GM12878 (cell line): ENCODE measurements at regions not wholly inside any gene's neighbourhood (a gene's known extent, or its start where the extent isn't known, plus 50 kb on each side); places are given as distances from the start of the nearest gene placed in this dataset.

Source experiments
- ATAC-seq: fragments of 200-7000 bp; cut with Tn5 transposase; 3 replicates; pipeline ENCODE4 v1.9.1; 2020; ENCODE audit warnings: mild to moderate bottlenecking, moderate library complexity
- BruUV-seq: library from RNA; stranded (reverse); fragments of 400-500 nt; replicated peaks from 2 replicates; lab custom pipeline; 2021; lab: Mats Ljungman, UMichigan
- CTCF ChIA-PET: fragments of 300-600 bp; sonication (Branson Sonifier 250); formaldehyde crosslinking; extraction: SDS; loops from one replicate; lab custom pipeline; 2021; ENCODE audit warnings: inconsistent platforms; lab: Yijun Ruan, JAX
- POLR2A ChIA-PET: fragments of 350-600 bp; formaldehyde crosslinking; extraction: SDS; loops from one replicate; lab custom pipeline; 2021; ENCODE audit warnings: inconsistent platforms; lab: Charles Lee
- RAD21 ChIA-PET: fragments of 300-600 bp; sonication (Branson Sonifier 250); formaldehyde crosslinking; loops from one replicate; lab custom pipeline; 2023; ENCODE audit warnings: antibody characterized with exemption; ENCODE audit not compliant: unreplicated experiment; lab: Charles Lee
- SMC1A ChIA-PET: fragments of 300-600 bp; sonication (Branson Sonifier 250); formaldehyde crosslinking; loops from one replicate; lab custom pipeline; 2023; ENCODE audit not compliant: unreplicated experiment, uncharacterized antibody; lab: Charles Lee
- DNase-seq: peaks from one replicate; pipeline ENCODE4 v3.0.0-alpha.2; 2011; ENCODE audit warnings: low read depth, low spot score
- FAIRE-seq: peaks from 3 replicates; lab custom pipeline; 2011; peaks lifted over from hg19 to GRCh38; lab: Jason Lieb, UNC
- H2AFZ ChIP-seq: 2 replicates; pipeline ENCODE4 v1.6.0; 2011; ENCODE audit warnings: low read depth, low read length, control low read depth; ENCODE audit not compliant: control insufficient read depth
- H3K27ac ChIP-seq: 2 replicates; pipeline ENCODE4 v1.5.1; 2011; ENCODE audit warnings: control low read depth; ENCODE audit not compliant: control insufficient read depth, insufficient read depth
- H3K27me3 ChIP-seq, 2 experiments: replicated peaks in 1 of 2; 2 replicates each; pipeline versions ENCODE4 v1.6.0 to v1.6.1; 2011; ENCODE audit warnings: low read length in 1 of 2; ENCODE audit not compliant: control insufficient read depth in 2 of 2, insufficient read depth in 2 of 2
- H3K36me3 ChIP-seq, 2 experiments: 2 replicates each; pipeline ENCODE4 v1.5.1; 2011; ENCODE audit warnings: low read length in 1 of 2; ENCODE audit not compliant: control insufficient read depth in 2 of 2, insufficient read depth in 2 of 2
- H3K4me1 ChIP-seq: 2 replicates; pipeline ENCODE4 v1.6.1; 2011; ENCODE audit warnings: mild to moderate bottlenecking, low read length, moderate library complexity, mixed read lengths; ENCODE audit not compliant: control insufficient read depth, insufficient read depth
- H3K4me2 ChIP-seq: 2 replicates; pipeline ENCODE4 v1.6.0; 2011; ENCODE audit warnings: control low read depth; ENCODE audit not compliant: control insufficient read depth, insufficient read depth
- H3K4me3 ChIP-seq: fragments of 200-600 bp; sonication (generic); 2 replicates; pipeline ENCODE4 v1.5.1; 2016
- H3K79me2 ChIP-seq: 2 replicates; pipeline ENCODE4 v1.6.0; 2011; ENCODE audit warnings: low read length; ENCODE audit not compliant: control insufficient read depth, insufficient read depth
- H3K9ac ChIP-seq: 2 replicates; pipeline ENCODE4 v1.8.0; 2011; ENCODE audit warnings: low read length, control low read depth, mixed read lengths; ENCODE audit not compliant: control insufficient read depth, insufficient read depth
- H3K9me3 ChIP-seq: replicated peaks from 3 replicates; pipeline ENCODE4 v1.5.1; 2011; ENCODE audit warnings: mild to moderate bottlenecking, low read length; ENCODE audit not compliant: control insufficient read depth, insufficient read depth
- H4K20me1 ChIP-seq: 2 replicates; pipeline ENCODE4 v1.6.0; 2011; ENCODE audit not compliant: control insufficient read depth, insufficient read depth
- ATF7 ChIP-seq: fragments of 450-650 bp; IDR thresholded peaks from 2 replicates; pipeline ENCODE4 v1.6.1; 2016; ENCODE audit warnings: low read depth, mild to moderate bottlenecking
- BCL11A ChIP-seq: IDR thresholded peaks from 2 replicates; pipeline ENCODE4 v1.6.1; 2011; ENCODE audit warnings: low read depth, low read length
- CBFB ChIP-seq: IDR thresholded peaks from 2 replicates; pipeline ENCODE4 v1.6.1; 2016; ENCODE audit warnings: antibody characterized with exemption, low read depth
- CBX5 ChIP-seq: sonication (generic); IDR thresholded peaks from 2 replicates; pipeline ENCODE4 v1.6.1; 2016; ENCODE audit warnings: low read depth, moderate library complexity, mild to moderate bottlenecking, inconsistent platforms
- CEBPB ChIP-seq, 2 experiments: fragments of 150-350 bp in 1 of 2; IDR thresholded peaks; 2 replicates each; pipeline ENCODE4 v1.6.1; 2012 to 2014; ENCODE audit warnings: low read depth in 2 of 2, low read length in 2 of 2, borderline replicate concordance in 1 of 2, inconsistent platforms in 1 of 2
- EZH2 ChIP-seq: IDR thresholded peaks from 2 replicates; pipeline ENCODE4 v1.6.1; 2012; ENCODE audit warnings: low read depth, mild to moderate bottlenecking, control low read depth, inconsistent platforms, low read length, borderline replicate concordance; ENCODE audit not compliant: control insufficient read depth
- HDGF ChIP-seq: fragments of 450-650 bp; IDR thresholded peaks from 2 replicates; pipeline ENCODE4 v1.6.1; 2016; ENCODE audit warnings: antibody characterized with exemption
- JUND ChIP-seq: IDR thresholded peaks from 2 replicates; pipeline ENCODE4 v1.6.1; 2012; ENCODE audit warnings: low read depth, mild to moderate bottlenecking, low read length, improper control_type of control experiment, moderate library complexity
- MYB ChIP-seq: fragments of 150-350 bp; IDR thresholded peaks from 2 replicates; pipeline ENCODE4 v1.6.1; 2014; ENCODE audit warnings: mild to moderate bottlenecking, low read depth, low read length, borderline replicate concordance
- NFIC ChIP-seq: IDR thresholded peaks from 2 replicates; pipeline ENCODE4 v1.6.1; 2012; ENCODE audit warnings: low read depth, mild to moderate bottlenecking, inconsistent platforms, low read length, moderate library complexity
- NR2C2 ChIP-seq: IDR thresholded peaks from 2 replicates; pipeline ENCODE4 v1.6.1; 2011; ENCODE audit warnings: borderline replicate concordance, low read depth; ENCODE audit not compliant: control insufficient read depth, insufficient read length
- POLR2AphosphoS2 ChIP-seq: IDR thresholded peaks from 2 replicates; pipeline ENCODE4 v1.6.1; 2011; ENCODE audit warnings: low read depth, mild to moderate bottlenecking, low read length, improper control_type of control experiment, moderate library complexity
- RBBP5 ChIP-seq: fragments of 200-600 bp; sonication (generic); conservative IDR thresholded peaks from 2 replicates; pipeline ENCODE4 v1.6.1; 2016
- RCOR1 ChIP-seq: conservative IDR thresholded peaks from 2 replicates; pipeline ENCODE4 v1.6.1; 2012; ENCODE audit warnings: low read depth, low read length, improper control_type of control experiment
- SREBF2 ChIP-seq: IDR thresholded peaks from 2 replicates; pipeline ENCODE4 v1.6.1; 2012; ENCODE audit warnings: mild to moderate bottlenecking, low read length
- ZNF217 ChIP-seq: fragments of 450-650 bp; IDR thresholded peaks from 2 replicates; pipeline ENCODE4 v1.6.1; 2017; ENCODE audit warnings: antibody characterized with exemption, mild to moderate bottlenecking
- ZZZ3 ChIP-seq: IDR thresholded peaks from 2 replicates; pipeline ENCODE4 v1.6.1; 2011; ENCODE audit warnings: low read depth; ENCODE audit not compliant: control insufficient read depth, insufficient read length
- WGBS: methylation state at CpG from one replicate; pipeline ENCODE4 v1.1.6; 2016; ENCODE audit warnings: low lambda C conversion rate; ENCODE audit not compliant: insufficient replicate concordance, insufficient coverage; ENCODE audit errors: missing lambda C conversion rate; 5-methylcytosine and 5-hydroxymethylcytosine counted together
- in situ Hi-C: fragments of 300-500 bp; cut with MboI; formaldehyde crosslinking; loops from 9 replicates; pipeline ENCODE4 v1.14.3; 2018; ENCODE audit warnings: mixed read lengths
- intact Hi-C: fragments of 100-400 bp; cut with micrococcal nuclease; formaldehyde crosslinking; loops from one replicate; pipeline ENCODE4 v1.14.2; 2022; ENCODE audit not compliant: unreplicated experiment
- TF ChIP-seq, protein P1 (sequence below): IDR thresholded peaks from 2 replicates; pipeline ENCODE4 v1.6.1; 2011; ENCODE audit warnings: low read depth, mild to moderate bottlenecking, low read length, moderate library complexity, borderline replicate concordance; ENCODE audit errors: extremely low read depth
- TF ChIP-seq, protein P2 (sequence below): IDR thresholded peaks from 2 replicates; pipeline ENCODE4 v1.6.1; 2012; ENCODE audit warnings: low read depth, low read length, improper control_type of control experiment
- TF ChIP-seq, protein P3 (sequence below): fragments of 450-650 bp; IDR thresholded peaks from 2 replicates; pipeline ENCODE4 v1.6.1; 2017; ENCODE audit warnings: borderline replicate concordance

DNA sequence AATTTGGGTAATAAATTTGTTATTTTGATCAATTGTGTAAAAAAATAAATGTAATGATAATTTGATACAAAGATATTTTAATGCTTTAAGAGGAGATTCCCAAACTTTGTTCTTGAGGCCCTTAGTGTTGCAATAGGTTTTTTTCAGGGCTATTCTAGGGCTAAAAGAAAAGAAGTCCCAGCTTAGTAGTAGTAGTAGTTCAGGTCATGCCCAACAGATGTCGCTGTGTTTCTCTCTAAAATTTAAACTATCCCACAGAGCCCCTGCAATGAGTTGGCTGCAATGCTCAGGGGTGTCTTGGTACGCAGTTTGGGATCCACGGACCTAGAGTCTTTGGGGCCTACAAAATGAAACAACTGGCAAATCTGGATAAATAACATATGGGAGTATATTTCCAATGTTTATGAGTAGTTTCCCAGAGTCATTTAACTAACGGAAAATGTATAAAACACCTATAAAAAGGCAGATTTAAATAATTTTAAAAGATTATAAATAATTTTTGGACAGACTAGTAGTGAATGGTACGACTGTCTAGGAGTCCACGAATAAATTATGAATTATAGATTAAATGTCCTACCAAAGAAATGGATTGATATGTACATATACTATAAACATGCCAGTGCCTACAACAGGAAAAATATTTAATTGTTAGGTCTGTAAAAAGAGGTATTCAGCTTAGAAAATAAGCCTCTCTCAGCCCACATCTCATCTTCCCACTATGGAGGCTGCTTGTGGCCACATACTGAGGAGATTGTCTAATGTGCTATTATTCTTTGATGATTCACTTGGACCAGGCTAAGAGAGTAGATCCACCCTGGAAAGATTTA lies 228.5 kb upstream of the PMFBP1 start (continued):
- TF ChIP-seq CBFB, result no peak
- no peak for TF ChIP-seq JUND
- TF ChIP-seq RCOR1, result no peak

- no peak for DNase-seq
- 4% methylated on average over 1 of the region's 1 CpG for WGBS
- in situ Hi-C loops, result no loop called here
- Histone ChIP-seq H3K27me3 (no peaks in the 10 kb centered on the region), H3K36me3 (no peaks in the 10 kb centered on the region), H2AFZ (no peak overlapping the region), H3K9me3 (no peaks in the 10 kb centered on the region), H3K4me2 (no peak overlapping the region), H3K4me1 (no peaks in the 10 kb centered on the region), H3K79me2 (no peaks in the 10 kb centered on the region), H3K9ac (no peak overlapping the region), H4K20me1 (no peaks in the 10 kb centered on the region), H3K27ac (no peak overlapping the region), H3K4me3 (no peak overlapping the region)
- ChIA-PET POLR2A (no interaction called here), CTCF (interaction anchor here (0.6 to 5.5 kb wide), 32 partner anchors 8 to 1479 kb away, joined by 3 to 42 read pairs (median 3); no protein-coding TSS in a partner anchor), RAD21 (interaction anchor here (0.9 to 2.3 kb wide), 5 partner anchors 27 to 1479 kb away, joined by 3 to 11 read pairs (median 4); no protein-coding TSS in a partner anchor), SMC1A (interaction anchor here (0.5 to 1.4 kb wide), 7 partner anchors 67 to 1527 kb away, joined by 3 to 5 read pairs (median 4); no protein-coding TSS in a partner anchor)
- FAIRE-seq, result no peak
- no peak for ATAC-seq
- intact Hi-C loops, result loop anchor here (5.0 to 10.0 kb wide), 2 partner anchors 67 to 795 kb away; no protein-coding TSS in a partner anchor
- BruUV-seq, result no TSS peak
- TF ChIP-seq CEBPB (IDR thresholded peaks at IDR 0.05; ENCODE audit: borderline replicate concordance in 1 of 2, low read depth in 2 of 2, low read length in 2 of 2) (no peak), NFIC (no peak), ZZZ3 (no peak), RBBP5 (no peak), ZNF217 (no peak), HDGF (no peak), BCL11A (no peak), MYB (no peak), SREBF2 (no peak), POLR2AphosphoS2 (no peak), ATF7 (no peak), NR2C2 (no peak), CBX5 (no peak), EZH2 (no peak)
- TF ChIP-seq, protein P1, sequence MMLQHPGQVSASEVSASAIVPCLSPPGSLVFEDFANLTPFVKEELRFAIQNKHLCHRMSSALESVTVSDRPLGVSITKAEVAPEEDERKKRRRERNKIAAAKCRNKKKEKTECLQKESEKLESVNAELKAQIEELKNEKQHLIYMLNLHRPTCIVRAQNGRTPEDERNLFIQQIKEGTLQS, result no peak
- TF ChIP-seq, protein P2, sequence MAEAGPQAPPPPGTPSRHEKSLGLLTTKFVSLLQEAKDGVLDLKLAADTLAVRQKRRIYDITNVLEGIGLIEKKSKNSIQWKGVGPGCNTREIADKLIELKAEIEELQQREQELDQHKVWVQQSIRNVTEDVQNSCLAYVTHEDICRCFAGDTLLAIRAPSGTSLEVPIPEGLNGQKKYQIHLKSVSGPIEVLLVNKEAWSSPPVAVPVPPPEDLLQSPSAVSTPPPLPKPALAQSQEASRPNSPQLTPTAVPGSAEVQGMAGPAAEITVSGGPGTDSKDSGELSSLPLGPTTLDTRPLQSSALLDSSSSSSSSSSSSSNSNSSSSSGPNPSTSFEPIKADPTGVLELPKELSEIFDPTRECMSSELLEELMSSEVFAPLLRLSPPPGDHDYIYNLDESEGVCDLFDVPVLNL, result no peak
- TF ChIP-seq, protein P3, sequence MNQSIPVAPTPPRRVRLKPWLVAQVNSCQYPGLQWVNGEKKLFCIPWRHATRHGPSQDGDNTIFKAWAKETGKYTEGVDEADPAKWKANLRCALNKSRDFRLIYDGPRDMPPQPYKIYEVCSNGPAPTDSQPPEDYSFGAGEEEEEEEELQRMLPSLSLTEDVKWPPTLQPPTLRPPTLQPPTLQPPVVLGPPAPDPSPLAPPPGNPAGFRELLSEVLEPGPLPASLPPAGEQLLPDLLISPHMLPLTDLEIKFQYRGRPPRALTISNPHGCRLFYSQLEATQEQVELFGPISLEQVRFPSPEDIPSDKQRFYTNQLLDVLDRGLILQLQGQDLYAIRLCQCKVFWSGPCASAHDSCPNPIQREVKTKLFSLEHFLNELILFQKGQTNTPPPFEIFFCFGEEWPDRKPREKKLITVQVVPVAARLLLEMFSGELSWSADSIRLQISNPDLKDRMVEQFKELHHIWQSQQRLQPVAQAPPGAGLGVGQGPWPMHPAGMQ, result no peak
Measured at GRCh38 chr16:72399811-72400210, 227.9 kb upstream of the PMFBP1 start.
